MCF 10A (cell line): ENCODE measurements at regions not wholly inside any gene's neighbourhood (a gene's known extent, or its start where the extent isn't known, plus 50 kb on each side); places are given as distances from the start of the nearest gene placed in this dataset.

Source experiments
- BruUV-seq: library from RNA; stranded (reverse); fragments of 400-500 nt; replicated peaks from 2 replicates; lab custom pipeline; 2021; lab: Mats Ljungman, UMichigan
- CTCF ChIA-PET: fragments of 300-600 bp; sonication (Branson Sonifier 250); formaldehyde crosslinking; extraction: SDS; loops from one replicate; lab custom pipeline; 2021; ENCODE audit warnings: antibody characterized with exemption, inconsistent platforms; lab: Yijun Ruan, JAX
- POLR2A ChIA-PET: fragments of 300-600, 350-650 bp; sonication (Branson Sonifier 250); formaldehyde crosslinking; extraction: SDS; loops from one replicate; lab custom pipeline; 2020; ENCODE audit warnings: antibody characterized with exemption, inconsistent platforms; lab: Yijun Ruan, JAX
- DNase-seq: peaks from one replicate; pipeline ENCODE4 v3.0.0-alpha.2; 2018; ENCODE audit not compliant: unreplicated experiment
- H3K27ac Mint-ChIP-seq: one replicate; pipeline ENCODE4 v1.8.0; 2022; ENCODE audit warnings: mild to moderate bottlenecking, low read depth, mixed read lengths; ENCODE audit not compliant: unreplicated experiment
- H3K27me3 Mint-ChIP-seq: one replicate; pipeline ENCODE4 v1.8.0; 2022; ENCODE audit warnings: mixed read lengths; ENCODE audit not compliant: insufficient read depth, unreplicated experiment
- H3K36me3 Mint-ChIP-seq: one replicate; pipeline ENCODE4 v1.8.0; 2022; ENCODE audit warnings: mild to moderate bottlenecking, moderate library complexity, mixed read lengths; ENCODE audit not compliant: insufficient read depth, unreplicated experiment
- H3K4me1 Mint-ChIP-seq: one replicate; pipeline ENCODE4 v1.8.0; 2022; ENCODE audit warnings: mixed read lengths; ENCODE audit not compliant: insufficient read depth, unreplicated experiment
- H3K4me3 Mint-ChIP-seq: one replicate; pipeline ENCODE4 v1.8.0; 2022; ENCODE audit warnings: mild to moderate bottlenecking, moderate library complexity, mixed read lengths; ENCODE audit not compliant: unreplicated experiment
- H3K9me3 Mint-ChIP-seq: one replicate; pipeline ENCODE4 v1.8.0; 2022; ENCODE audit warnings: mixed read lengths; ENCODE audit not compliant: unreplicated experiment
- CTCF ChIP-seq: fragments of 200-600 bp; IDR thresholded peaks from one replicate; pipeline ENCODE4 v1.8.0; 2022; ENCODE audit warnings: antibody characterized with exemption, mild to moderate bottlenecking; ENCODE audit not compliant: unreplicated experiment
- intact Hi-C: fragments of 100-400 bp; cut with micrococcal nuclease; formaldehyde crosslinking; loops from 2 replicates; pipeline ENCODE4 v1.14.1; 2022

GRCh38 chr1:29482991-29483390 lies 246.7 kb downstream of the PTPRU start:
- POLR2A ChIA-PET, result no interaction called here
- Mint-ChIP-seq H3K4me1 (no peaks in the 10 kb centered on the region), H3K9me3 (no peaks in the 10 kb centered on the region), H3K27ac (no peak overlapping the region), H3K36me3 (no peaks in the 10 kb centered on the region), H3K27me3 (peaks cover 58% of the 10 kb centered on the region), H3K4me3 (no peak overlapping the region)
- no TSS peak for BruUV-seq
- intact Hi-C loops, result no loop called here
- CTCF ChIA-PET, result interaction anchor here (0.5 kb wide), 1 partner anchor 153 kb away, joined by 3 read pairs; no protein-coding TSS in a partner anchor
- no peak for TF ChIP-seq CTCF
- no peak for DNase-seq

- no peaks in the 10 kb centered on the region for H3K9me3 Mint-ChIP-seq
- H3K4me3 Mint-ChIP-seq, result no peak overlapping the region
- no peak for DNase-seq
- CTCF ChIA-PET, result interaction anchor here (0.6 kb wide), 1 partner anchor 64 kb away, joined by 3 read pairs; no protein-coding TSS in a partner anchor
- POLR2A ChIA-PET, result no interaction called here
- H3K27me3 Mint-ChIP-seq, result peaks cover 58% of the 10 kb centered on the region
- TF ChIP-seq CTCF, result no peak
- H3K27ac Mint-ChIP-seq, result no peak overlapping the region
- no peaks in the 10 kb centered on the region for H3K36me3 Mint-ChIP-seq
- no TSS peak for BruUV-seq
- intact Hi-C loops, result no loop called here
- no peaks in the 10 kb centered on the region for H3K4me1 Mint-ChIP-seq
Measured at GRCh38 chr1:29482064-29482463, 245.7 kb downstream of the PTPRU start.

GRCh38 chr1:29481031-29481430 lies 244.7 kb downstream of the PTPRU start:
- no peaks in the 10 kb centered on the region for H3K4me1 Mint-ChIP-seq
- H3K9me3 Mint-ChIP-seq, result no peaks in the 10 kb centered on the region
- no peaks in the 10 kb centered on the region for H3K36me3 Mint-ChIP-seq
- TF ChIP-seq CTCF, result no peak
- no peak for DNase-seq
- no peak overlapping the region for H3K4me3 Mint-ChIP-seq
- no TSS peak for BruUV-seq
- POLR2A ChIA-PET, result no interaction called here
- intact Hi-C loops, result no loop called here
- H3K27ac Mint-ChIP-seq, result no peak overlapping the region
- peaks cover 63% of the 10 kb centered on the region for H3K27me3 Mint-ChIP-seq
- CTCF ChIA-PET, result no interaction called here

GRCh38 chr1:29478879-29479278 lies 242.6 kb downstream of the PTPRU start:
- H3K27me3 Mint-ChIP-seq, result peaks cover 82% of the 10 kb centered on the region
- H3K9me3 Mint-ChIP-seq, result no peaks in the 10 kb centered on the region
- no peak overlapping the region for H3K4me3 Mint-ChIP-seq
- DNase-seq, result no peak
- TF ChIP-seq CTCF, result no peak
- H3K36me3 Mint-ChIP-seq, result no peaks in the 10 kb centered on the region
- no peaks in the 10 kb centered on the region for H3K4me1 Mint-ChIP-seq
- intact Hi-C loops, result no loop called here
- no peak overlapping the region for H3K27ac Mint-ChIP-seq
- CTCF ChIA-PET, result no interaction called here
- BruUV-seq, result no TSS peak
- POLR2A ChIA-PET, result no interaction called here
